OCI-M1 (cell line): ENCODE measurements at regions not wholly inside any gene's neighbourhood (a gene's known extent, or its start where the extent isn't known, plus 50 kb on each side); places are given as distances from the start of the nearest gene placed in this dataset.
A peak's percentile ranks its signal among the peaks of the same experiment; 100 is the strongest.
"Not testable (repeated sequence)": the region's sequence is repeated elsewhere in the genome, so short reads cannot be mapped to it uniquely, and the experiment has no call there.

Source experiments
- DNase-seq: peaks from one replicate; lab custom pipeline; 2025; lab: John Stamatoyannopoulos, UW

GRCh38 chr6:144395014-144395413 lies 109.9 kb downstream of the UTRN start:
- DNase-seq = no peak

GRCh38 chr6:144395826-144396225 lies 110.7 kb downstream of the UTRN start:
- DNase-seq = no peak

- no peak for DNase-seq
Measured at GRCh38 chr6:144397141-144397540, 112.0 kb downstream of the UTRN start.

GRCh38 chr6:144400321-144400720 lies 115.2 kb downstream of the UTRN start:
- DNase-seq = no peak

GRCh38 chr6:144401736-144402733 lies 116.9 kb downstream of the UTRN start:
- DNase-seq = no peak

- no peak for DNase-seq
Measured at GRCh38 chr6:144402750-144403149, 117.6 kb downstream of the UTRN start.

- peak; percentile 36 for DNase-seq
Measured at GRCh38 chr6:144405163-144405562, 120.0 kb downstream of the UTRN start.

GRCh38 chr6:144406796-144407195 lies 121.7 kb downstream of the UTRN start:
- DNase-seq = no peak

GRCh38 chr6:144408161-144408560 lies 123.0 kb downstream of the UTRN start:
- no peak for DNase-seq

GRCh38 chr6:144410059-144410458 lies 124.9 kb downstream of the UTRN start:
- DNase-seq = no peak

- DNase-seq = not testable (repeated sequence)
Measured at GRCh38 chr6:144410574-144410973, 125.4 kb downstream of the UTRN start.

GRCh38 chr6:144411531-144412165 lies 126.5 kb downstream of the UTRN start:
- no peak for DNase-seq

- peak; percentile 26 for DNase-seq
Measured at GRCh38 chr6:144413418-144413817, 128.3 kb downstream of the UTRN start.

- no peak for DNase-seq
Measured at GRCh38 chr6:144415014-144415413, 129.9 kb downstream of the UTRN start.

GRCh38 chr6:144415835-144416237 lies 130.7 kb downstream of the UTRN start:
- no peak for DNase-seq

- DNase-seq = no peak
Measured at GRCh38 chr6:144416244-144416643, 131.1 kb downstream of the UTRN start.

GRCh38 chr6:144416773-144417172 lies 131.6 kb downstream of the UTRN start:
- DNase-seq = no peak

- DNase-seq = no peak
Measured at GRCh38 chr6:144417681-144418080, 132.5 kb downstream of the UTRN start.

- no peak for DNase-seq
Measured at GRCh38 chr6:144418959-144419545, 133.9 kb downstream of the UTRN start.

GRCh38 chr6:144423167-144423566 lies 138.0 kb downstream of the UTRN start:
- no peak for DNase-seq

GRCh38 chr6:144429753-144430152 lies 144.6 kb downstream of the UTRN start:
- no peak for DNase-seq

- not testable (repeated sequence) for DNase-seq
Measured at GRCh38 chr6:144433446-144433845, 148.3 kb downstream of the UTRN start.
